OCI-LY7 (cell line): ENCODE measurements at regions not wholly inside any gene's neighbourhood (a gene's known extent, or its start where the extent isn't known, plus 50 kb on each side); places are given as distances from the start of the nearest gene placed in this dataset.

ENCODE experiments used
- CTCF ChIP-seq: fragments of 200-600 bp; sonication (generic); conservative IDR thresholded peaks from 2 replicates; pipeline ENCODE4 v1.5.1; 2014; ENCODE audit warnings: mild to moderate bottlenecking, antibody characterized with exemption, low read length, moderate library complexity, mixed read lengths
- EZH2phosphoT487 ChIP-seq: fragments of 200-600 bp; sonication (generic); IDR thresholded peaks from 2 replicates; pipeline ENCODE4 v1.6.1; 2018; ENCODE audit warnings: low read depth, borderline replicate concordance, mild to moderate bottlenecking, mixed run types, antibody characterized with exemption, low read length, moderate library complexity, mixed read lengths

DNA sequence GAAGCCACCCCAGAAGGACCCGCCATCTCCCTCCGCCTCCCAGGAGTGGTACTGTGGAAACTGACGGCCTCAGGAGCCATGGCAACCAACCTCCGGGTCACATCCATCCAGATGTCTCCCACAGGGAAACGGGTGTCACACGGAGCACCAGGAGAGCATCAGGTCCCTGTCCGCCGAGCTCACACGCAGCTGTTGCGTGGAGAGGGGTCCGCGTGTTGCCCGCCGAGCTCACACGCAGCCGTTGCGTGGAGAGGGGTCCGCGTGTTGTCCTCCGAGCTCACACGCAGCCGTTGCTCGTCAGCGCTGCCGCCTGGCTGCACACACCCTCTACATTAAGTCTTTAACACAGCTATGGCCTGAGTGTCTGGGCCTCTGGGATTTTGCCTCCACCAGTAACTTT lies 311.1 kb upstream of the SHH start:
- TF ChIP-seq CTCF (no peak), EZH2phosphoT487 (no peak)
